Pancreas (tissue), 10 donors: ENCODE measurements at regions not wholly inside any gene's neighbourhood (a gene's known extent, or its start where the extent isn't known, plus 50 kb on each side); places are given as distances from the start of the nearest gene placed in this dataset.

Experiments used
- ATAC-seq, 4 donors: fragments of 200-7000 bp; cut with Tn5 transposase; one replicate each; pipeline versions ENCODE4 v1.8.0 to v1.9.1; 2020; ENCODE audit warnings: mild to moderate bottlenecking in 4 of 4, moderate library complexity in 4 of 4
- DNase-seq, 6 donors: peaks; one replicate each; pipeline ENCODE4 v3.0.0-alpha.2; 2020
- FAIRE-seq: peaks from 2 replicates; lab custom pipeline; 2012; peaks lifted over from hg19 to GRCh38; lab: Jason Lieb, UNC
- H3K27ac ChIP-seq, 4 donors: fragments of 200-600 bp; sonication (generic); 1 replicate in 3 of 4; 2 replicates in 1 of 4; pipeline versions ENCODE4 v1.5.0 to v1.8.0; 2020
- H3K27me3 ChIP-seq, 4 donors: fragments of 200-600 bp; one replicate each; pipeline ENCODE4 v1.8.0; 2021
- H3K36me3 ChIP-seq, 3 donors: fragments of 200-600 bp; sonication (generic) in 1 of 3; one replicate each; pipeline versions ENCODE4 v1.5.0 to v1.8.0; 2020 to 2021
- H3K4me1 ChIP-seq, 3 donors: fragments of 200-600 bp; one replicate each; pipeline ENCODE4 v1.8.0; 2021
- H3K4me3 ChIP-seq, 4 donors: fragments of 200-600 bp; sonication (generic) in 2 of 4; one replicate each; pipeline versions ENCODE4 v1.5.0 to v1.8.0; 2020 to 2021
- H3K9me3 ChIP-seq, 4 donors: fragments of 200-600 bp; one replicate each; pipeline ENCODE4 v1.8.0; 2021
- CTCF ChIP-seq, 4 donors: fragments of 200-600 bp; sonication (generic) in 3 of 4; IDR thresholded peaks; one replicate each; pipeline versions ENCODE4 v1.5.0 to v1.8.0; 2021; ENCODE audit warnings: antibody characterized with exemption in 4 of 4
- WGBS, 2 donors: extraction: QIAGEN DNeasy Blood & Tissue Kit; methylation state at CpG; one replicate each; pipeline ENCODE4 v1.1.7; 2013; 5-methylcytosine and 5-hydroxymethylcytosine counted together
- intact Hi-C, 3 donors: fragments of 100-400 bp; cut with DNase I; formaldehyde crosslinking; loops; one replicate each; pipeline versions ENCODE4 v1.11.1 to v1.14.2; 2022
- donor health status: healthy with polysubstance abuse.
- donor health status: DM: no; HTN: no; CAD: no; lungs with moderate emphysema.
- donor health status: DM: no; HTN: no; CAD: no.
- donor health status: control.
- donor health status: control.
- donor health status: Bipolar disorder and iron deficiency.
- donor health status: DM: yes; HTN: yes; CAD: no.
- donor health status: DM: no; HTN: no; CAD: no.
- donor health status: DM: no; HTN: no; CAD: no.
- donor health status: DM: yes; HTN: yes; CAD: no.

- no peak for FAIRE-seq
- intact Hi-C loops, result no loop called here
- Histone ChIP-seq H3K4me3 (no peak overlapping the region), H3K27me3 (no peaks in the 10 kb centered on the region), H3K9me3 (no peaks in the 10 kb centered on the region), H3K4me1 (no peaks in the 10 kb centered on the region), H3K36me3 (no peaks in the 10 kb centered on the region), H3K27ac (no peak overlapping the region)
- no peak for ATAC-seq
- no peak for TF ChIP-seq CTCF (IDR thresholded peaks at IDR 0.05)
- no peak for DNase-seq
- 69 to 78% methylated on average over 3 of the region's 3 CpGs for WGBS, 2 donors
Observed at GRCh38 chr5:120159155-120159554, 304.9 kb upstream of the PRR16 start.

DNA sequence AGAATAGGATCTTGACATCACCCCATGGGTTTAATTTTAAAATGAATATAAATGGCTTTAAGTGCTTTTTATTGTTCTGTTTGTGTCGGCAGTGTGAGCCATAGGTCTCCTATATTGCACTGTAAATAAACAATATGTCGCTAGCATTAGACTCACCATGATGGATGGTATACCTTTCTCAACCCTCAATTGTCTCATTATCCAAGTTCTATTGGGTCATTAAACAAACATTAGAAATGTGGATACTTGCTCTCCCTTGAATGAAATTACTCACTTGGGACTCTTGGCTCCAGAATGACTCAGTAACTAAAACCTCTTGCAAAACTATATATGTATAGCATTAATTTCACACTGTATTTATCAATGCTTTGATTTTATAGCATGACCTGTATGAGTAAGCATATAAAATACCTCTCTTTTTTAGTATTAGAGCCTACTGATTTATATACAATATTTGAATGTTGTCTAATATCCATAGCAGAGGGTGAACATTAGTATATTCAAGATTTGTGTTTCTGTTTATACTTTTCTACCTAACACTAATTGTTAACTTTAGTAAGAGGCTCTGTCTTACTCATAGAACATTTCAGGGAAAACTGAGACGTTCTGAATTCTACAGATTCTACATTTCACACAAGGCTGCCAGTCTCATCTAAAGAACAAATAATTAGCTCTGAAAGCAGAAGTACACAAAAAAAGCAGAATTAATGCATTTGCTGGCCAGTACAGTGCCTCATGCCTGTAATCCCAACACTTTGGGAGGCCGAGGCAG is 303.8 kb upstream of the PRR16 start:
- 46 to 59% methylated on average over 4 of the region's 4 CpGs for WGBS, 2 donors
- intact Hi-C loops, result no loop called here
- FAIRE-seq, result no peak

GRCh38 chr5:120162321-120162720 is 301.8 kb upstream of the PRR16 start:
- intact Hi-C loops, result no loop called here
- no peak overlapping the region for H3K27ac ChIP-seq
- ATAC-seq, result no peak

More for the DNA sequence above, 303.8 kb upstream of the PRR16 start:
- Histone ChIP-seq H3K27ac (no peak overlapping the region), H3K9me3 (no peaks in the 10 kb centered on the region), H3K4me1 (no peaks in the 10 kb centered on the region), H3K36me3 (no peaks in the 10 kb centered on the region), H3K4me3 (no peak overlapping the region), H3K27me3 (no peaks in the 10 kb centered on the region)
- ATAC-seq (no peak), DNase-seq (no peak)
- no peak for TF ChIP-seq CTCF (IDR thresholded peaks at IDR 0.05)

GRCh38 chr5:120164037-120164436 is 300.1 kb upstream of the PRR16 start:
- intact Hi-C loops, result no loop called here
- no peak overlapping the region for H3K27ac ChIP-seq
- no peaks in the 10 kb centered on the region for H3K9me3 ChIP-seq
- ATAC-seq (no peak), DNase-seq (no peak), FAIRE-seq (no peak)
- no peaks in the 10 kb centered on the region for H3K27me3 ChIP-seq
- H3K4me1 ChIP-seq, result no peaks in the 10 kb centered on the region
- no peak overlapping the region for H3K4me3 ChIP-seq
- 58 to 72% methylated on average over 3 of the region's 3 CpGs for WGBS, 2 donors
- no peaks in the 10 kb centered on the region for H3K36me3 ChIP-seq
- no peak for TF ChIP-seq CTCF (IDR thresholded peaks at IDR 0.05)

More at GRCh38 chr5:120162321-120162720, 301.8 kb upstream of the PRR16 start:
- H3K4me1 ChIP-seq, result no peaks in the 10 kb centered on the region
- FAIRE-seq (no peak), DNase-seq (no peak)
- no peak for TF ChIP-seq CTCF (IDR thresholded peaks at IDR 0.05)
- no peaks in the 10 kb centered on the region for H3K36me3 ChIP-seq
- no peaks in the 10 kb centered on the region for H3K9me3 ChIP-seq
- H3K4me3 ChIP-seq, result no peak overlapping the region
- no peaks in the 10 kb centered on the region for H3K27me3 ChIP-seq

DNA sequence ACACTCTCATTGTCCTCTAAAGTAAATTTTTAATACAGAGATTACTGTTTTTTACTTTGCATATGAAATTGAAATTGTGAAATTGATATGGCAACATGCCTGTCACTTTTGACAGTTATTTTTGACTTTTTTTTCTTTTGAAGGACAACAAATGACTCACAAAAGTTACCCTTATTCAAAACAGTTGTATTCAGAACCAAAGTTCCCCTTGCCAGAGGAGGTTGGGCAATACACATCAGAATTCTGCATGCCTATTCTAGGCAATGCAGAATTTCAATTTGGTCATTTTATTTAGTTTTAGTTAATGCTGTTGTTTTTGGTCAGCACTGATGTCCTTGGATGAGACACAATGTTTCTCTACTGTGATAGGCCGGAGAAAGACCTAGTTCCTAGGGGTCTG is 299.1 kb upstream of the PRR16 start:
- FAIRE-seq (no peak), DNase-seq (no peak), ATAC-seq (no peak)
- Histone ChIP-seq H3K27ac (no peak overlapping the region), H3K4me3 (no peak overlapping the region), H3K9me3 (no peaks in the 10 kb centered on the region), H3K36me3 (no peaks in the 10 kb centered on the region), H3K4me1 (no peaks in the 10 kb centered on the region), H3K27me3 (no peaks in the 10 kb centered on the region)
- no peak for TF ChIP-seq CTCF (IDR thresholded peaks at IDR 0.05)
- intact Hi-C loops, result no loop called here
- 85% methylated on average over 1 of the region's 1 CpG for WGBS, 2 donors
